Suppressor macrophage treated with lipopolysaccharide for 4 hours (primary cell): ENCODE measurements at regions not wholly inside any gene's neighbourhood (a gene's known extent, or its start where the extent isn't known, plus 50 kb on each side); places are given as distances from the start of the nearest gene placed in this dataset.

ENCODE experiments used
- DNase-seq: peaks from one replicate; pipeline ENCODE4 v3.0.0-alpha.2; 2020

DNA sequence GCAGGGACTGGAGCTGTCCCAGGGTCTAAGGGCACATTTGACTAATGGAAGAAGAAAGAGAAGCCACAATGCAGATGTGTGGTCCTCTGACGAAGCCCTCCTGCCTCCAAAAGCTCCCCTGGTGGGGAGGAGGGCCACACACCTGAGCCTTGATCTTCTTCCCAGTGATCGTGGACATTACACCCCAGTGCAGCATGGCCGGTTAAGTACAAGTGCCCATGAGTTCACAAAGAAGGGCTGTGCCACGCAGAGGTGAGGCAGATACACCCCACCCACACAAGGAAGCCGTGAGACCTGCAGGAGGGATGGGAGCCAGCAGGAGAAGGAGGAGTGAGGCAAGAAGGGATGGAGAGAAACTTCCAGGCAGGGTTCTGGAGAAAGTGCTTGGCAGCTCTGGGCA, 199.0 kb upstream of the MVB12B start:
- no peak for DNase-seq

DNA sequence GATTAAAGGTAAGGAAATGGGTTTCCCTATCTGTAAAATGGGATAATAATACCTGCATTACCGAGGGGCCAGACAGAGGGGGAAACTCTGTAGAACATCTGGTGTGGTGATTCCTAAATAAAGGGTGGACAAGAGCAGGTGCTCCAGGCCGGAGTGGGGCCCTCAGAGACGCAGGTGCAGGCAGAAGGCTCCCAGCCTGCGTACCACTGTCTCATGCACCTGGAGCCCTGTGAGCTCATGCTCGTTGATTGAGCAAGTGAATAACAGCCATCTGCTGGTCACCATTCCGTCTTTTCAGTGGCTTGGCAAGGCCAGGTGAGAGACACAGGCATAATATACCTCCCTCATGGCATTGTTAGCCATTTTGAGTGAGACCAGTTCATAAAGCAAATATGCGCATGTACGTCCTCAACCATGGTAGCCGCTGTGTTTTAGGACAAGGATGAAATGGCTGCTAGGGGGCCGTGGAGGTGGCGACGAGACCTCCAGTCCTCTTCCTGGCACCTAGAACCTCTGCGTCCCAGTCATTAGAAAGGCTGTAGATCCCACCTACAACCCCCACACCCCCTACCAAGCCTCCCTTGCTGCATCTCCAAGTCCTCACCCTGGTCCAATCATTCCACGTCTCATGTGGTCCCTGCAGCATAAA, 198.0 kb upstream of the MVB12B start:
- no peak for DNase-seq

DNA sequence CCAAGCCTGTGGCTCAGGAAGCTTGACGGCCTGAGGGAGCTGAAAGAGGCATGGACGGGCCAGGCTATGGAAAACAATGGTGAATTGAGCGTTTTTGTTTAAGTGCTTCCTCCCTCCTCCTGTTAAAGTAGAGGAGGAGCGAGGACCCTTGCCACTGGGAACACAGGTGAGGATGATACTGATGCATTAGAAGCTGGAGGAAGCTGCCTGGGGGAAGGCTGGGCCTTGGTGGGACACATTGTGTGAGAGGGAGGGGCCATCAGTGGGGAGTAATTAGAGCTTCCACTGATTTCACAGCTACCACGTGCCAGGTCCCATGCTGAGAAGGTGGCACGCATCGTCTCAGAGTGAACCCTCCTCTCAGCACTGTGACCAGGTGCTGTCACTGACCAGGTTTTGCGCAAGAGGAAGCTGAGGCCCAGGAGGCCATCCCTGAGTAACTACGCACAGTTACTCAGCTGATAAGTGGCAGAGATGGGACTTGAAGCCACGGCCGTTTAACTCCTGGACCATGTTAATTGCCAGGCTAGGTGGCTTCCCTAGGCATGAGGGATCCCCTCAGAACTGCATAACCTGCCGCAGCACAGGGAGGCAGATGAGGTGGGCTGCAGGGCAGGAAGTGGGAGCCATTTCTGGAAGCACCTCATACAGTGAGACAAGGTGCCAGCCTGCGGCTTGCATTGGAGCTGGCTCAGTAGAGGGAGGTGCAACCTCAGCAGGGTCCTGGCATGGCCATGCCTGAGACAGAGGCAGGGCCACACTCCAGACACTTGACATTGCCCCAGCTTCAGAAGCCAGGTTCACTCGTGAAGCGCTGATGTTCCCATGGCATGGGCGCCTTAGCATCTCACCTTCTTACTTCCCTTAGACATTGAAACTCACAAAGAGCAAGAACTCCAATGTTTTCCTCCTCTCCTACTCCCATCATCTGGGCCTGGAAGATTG, 195.3 kb upstream of the MVB12B start:
- no peak for DNase-seq

DNA sequence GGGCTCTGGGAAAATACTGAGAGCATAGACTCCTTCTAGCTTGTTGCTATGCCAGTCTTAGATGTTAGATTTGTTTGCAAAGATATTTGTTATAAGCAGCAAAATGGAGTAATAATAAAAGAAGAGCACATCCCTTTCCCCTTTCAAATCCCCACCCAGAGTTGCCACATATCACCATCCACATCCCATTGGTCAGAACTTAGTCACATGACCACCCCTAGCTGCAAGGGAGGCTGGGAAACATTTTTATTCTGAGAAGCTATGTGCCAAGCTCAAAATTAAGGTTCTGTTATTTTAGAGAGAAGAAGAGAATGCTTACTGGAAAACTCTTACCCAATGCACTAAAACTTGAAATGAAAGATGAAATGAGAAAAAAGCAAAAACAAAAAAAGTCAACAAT, 193.9 kb upstream of the MVB12B start:
- DNase-seq: no peak

DNA sequence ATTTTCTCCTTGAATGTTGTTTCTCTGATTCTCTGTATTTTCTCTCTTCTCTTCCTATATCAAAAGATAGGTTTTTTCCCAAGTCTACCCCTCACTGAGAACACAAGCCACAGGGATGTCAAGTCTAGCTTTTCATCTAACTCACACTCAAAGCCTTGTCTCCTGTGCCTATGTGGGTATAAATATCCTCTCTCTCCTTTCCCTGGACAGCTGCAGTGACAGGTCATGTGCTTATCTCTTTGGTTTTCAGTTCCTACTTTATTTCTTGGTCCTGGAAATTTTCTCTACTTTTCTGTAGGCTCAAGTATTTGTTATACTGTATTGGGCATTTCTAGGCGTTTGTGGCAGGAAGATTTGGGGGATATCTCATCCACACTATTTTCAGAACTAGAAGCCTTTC, 182.4 kb upstream of the MVB12B start:
- no peak for DNase-seq

DNA sequence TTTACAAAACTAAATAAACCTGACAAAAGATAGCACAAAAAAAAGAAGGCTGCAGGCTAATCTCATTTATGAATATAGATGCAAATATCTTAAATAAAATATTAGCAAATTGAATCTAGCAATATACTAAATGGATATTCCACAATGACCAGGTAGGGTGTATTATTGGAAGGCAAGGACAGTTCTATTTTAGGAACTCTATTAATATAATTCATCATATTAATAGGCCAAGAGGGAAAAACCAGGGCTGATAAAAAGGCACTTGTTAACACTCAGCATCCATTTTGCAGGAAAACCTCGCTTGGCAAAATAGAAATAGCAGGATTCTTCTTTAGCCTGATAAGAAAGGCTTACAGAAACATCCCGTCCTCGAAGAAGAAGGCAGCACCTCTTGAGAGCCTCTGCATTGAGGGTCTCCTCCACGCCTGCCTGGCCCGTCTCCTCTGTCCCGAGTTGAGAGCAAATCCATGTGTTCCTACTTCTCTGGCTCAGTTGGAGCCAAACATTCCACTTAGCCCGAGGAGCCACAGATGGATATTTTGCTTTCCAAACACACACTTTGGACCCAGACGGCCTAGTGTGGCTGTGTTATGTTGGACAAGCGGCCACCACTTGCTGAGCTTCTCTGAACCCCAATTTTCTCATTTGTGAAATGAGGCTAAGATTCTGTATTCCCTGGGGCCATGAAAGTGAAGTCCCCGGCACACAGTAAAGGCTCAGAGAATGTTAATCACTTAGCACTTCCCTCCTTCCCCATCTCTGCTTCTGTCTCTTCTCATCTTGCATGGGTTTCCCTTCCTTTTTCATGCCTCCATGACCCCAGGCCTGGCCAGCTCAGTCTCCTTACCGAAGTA, 181.8 kb upstream of the MVB12B start:
- DNase-seq: no peak

- no peak for DNase-seq
Observed at GRCh38 chr9:126145887-126146253, 180.8 kb upstream of the MVB12B start.

DNA sequence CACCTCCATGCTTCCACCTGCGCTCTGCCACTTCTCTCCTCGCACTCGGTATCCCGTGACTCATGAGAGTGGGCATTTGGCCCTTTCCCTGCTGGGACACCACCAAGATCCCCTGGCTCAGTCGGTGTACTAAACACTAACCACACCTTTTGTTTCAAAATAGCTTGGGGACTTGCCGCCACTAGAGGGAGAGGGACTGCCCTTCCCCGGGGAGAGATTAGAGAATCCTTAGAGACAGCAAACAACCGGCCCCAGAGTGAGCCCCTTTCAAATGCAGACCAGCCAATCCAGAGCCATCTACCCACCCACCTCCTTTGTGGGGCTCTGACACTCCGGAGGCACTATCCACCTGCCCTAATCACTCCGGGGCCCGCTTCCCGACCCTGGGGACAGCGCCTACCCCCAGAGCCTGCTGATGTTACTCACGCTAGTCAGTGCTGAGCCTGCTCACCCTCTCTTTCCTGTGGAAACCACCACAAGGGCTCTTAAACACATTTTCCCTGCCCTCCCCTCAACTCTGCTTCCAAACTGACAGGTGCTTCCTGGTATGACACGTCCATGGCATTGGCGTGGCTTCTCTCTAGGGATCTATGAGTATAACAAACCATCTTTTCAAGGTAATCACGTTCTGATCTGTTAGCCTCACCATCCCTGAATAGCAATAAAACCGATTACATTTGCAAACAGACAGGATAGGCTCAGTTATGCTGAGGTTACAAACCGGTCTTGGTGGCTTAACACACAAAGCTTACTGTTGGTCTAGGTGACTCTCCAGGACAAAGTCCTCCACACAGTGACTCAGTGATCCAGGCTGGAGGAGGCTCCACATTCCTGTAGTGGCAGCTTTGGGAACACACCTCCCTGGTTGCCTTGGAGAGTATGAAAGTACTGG, 180.1 kb upstream of the MVB12B start:
- DNase-seq: no peak

GRCh38 chr9:126147186-126147935, 179.3 kb upstream of the MVB12B start:
- DNase-seq: no peak

- no peak for DNase-seq
Observed at GRCh38 chr9:126147936-126148870, 178.4 kb upstream of the MVB12B start.

DNA sequence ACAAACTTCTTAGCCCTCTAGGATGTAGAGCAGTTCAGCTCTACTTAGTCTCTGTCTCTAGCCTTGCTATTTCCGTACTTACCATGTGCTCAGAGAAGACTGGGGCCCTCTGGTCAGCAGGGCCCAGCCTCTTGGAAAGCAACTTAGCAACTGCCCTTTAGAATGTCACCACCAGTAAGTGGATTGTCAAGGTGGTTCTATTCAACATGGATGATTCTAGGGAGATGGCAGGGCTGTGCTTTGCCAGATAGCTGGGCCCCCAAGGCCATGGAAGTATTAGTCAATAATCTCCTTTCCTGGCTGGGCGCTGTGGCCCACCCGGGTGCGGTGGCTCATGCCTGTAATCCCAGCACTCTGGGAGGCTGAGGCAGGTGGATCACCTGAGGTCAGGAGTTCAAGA, 177.6 kb upstream of the MVB12B start:
- no peak for DNase-seq

GRCh38 chr9:126149661-126150060, 177.0 kb upstream of the MVB12B start:
- no peak for DNase-seq

DNA sequence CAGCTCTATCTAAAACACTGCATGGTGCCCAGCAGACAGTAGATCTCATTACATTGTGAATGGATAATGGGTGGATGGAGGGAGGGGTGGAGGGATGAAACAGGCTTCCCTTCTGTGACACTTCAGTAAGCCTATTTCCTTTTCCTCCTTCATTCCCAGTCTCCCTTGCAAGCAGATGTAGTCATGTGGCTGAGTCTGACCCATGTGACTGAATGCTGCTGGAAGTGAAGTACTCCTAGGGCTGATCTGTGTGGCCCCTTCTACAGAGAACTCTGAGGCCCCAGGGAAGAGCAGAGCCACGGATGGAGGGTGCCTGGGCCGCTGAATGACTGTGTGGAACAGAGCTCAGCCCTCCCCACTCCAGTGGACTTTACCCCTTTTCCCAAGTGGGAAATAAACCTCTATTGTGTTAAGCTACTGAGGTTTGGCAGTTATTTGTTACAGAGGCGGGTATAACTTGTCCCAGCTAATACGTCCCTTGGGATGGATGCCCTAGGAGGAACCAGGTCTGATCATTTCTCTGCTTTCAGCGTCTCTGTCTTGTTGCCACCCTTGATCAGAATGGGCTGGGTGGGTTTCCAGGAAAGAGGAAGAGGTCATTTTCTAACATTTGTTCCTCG, 176.1 kb upstream of the MVB12B start:
- no peak for DNase-seq

- DNase-seq: no peak
Observed at GRCh38 chr9:126151031-126151685, 175.5 kb upstream of the MVB12B start.

GRCh38 chr9:126151686-126152134, 174.9 kb upstream of the MVB12B start:
- DNase-seq: no peak

DNA sequence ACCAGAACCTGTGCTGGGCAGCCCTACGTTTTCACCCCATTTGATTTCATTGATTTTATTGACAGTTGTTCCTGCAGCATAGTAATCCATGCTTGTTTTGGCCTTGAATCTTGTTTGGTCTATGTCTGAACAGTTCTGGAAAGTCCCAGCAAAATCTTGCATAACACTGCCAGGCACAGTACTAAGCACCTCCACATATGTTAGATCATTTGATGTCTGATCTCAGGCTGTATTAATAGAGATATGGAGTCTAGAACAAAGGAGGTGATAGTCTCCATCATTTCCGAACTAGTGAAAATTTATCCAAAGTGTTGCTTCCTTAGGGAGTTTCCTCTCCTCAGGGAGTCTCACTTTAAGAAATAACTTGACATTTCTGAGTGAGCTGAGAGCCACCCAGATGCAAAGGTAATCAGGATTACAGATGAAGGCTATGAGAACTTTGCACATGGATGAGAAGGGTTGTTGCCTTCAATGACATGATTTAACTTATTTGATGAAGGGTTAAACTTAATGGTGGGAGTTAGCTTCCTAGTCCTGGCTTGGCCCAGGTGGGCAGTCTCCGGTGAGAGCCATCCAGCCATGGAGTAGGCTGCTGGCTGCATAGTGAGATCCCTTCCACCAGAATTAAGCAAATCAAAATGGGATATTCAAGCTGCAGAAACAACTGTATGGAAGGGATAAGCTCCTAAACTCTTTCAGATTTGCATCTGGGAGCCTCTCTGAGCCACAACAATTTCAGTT, 173.8 kb upstream of the MVB12B start:
- DNase-seq: no peak

- no peak for DNase-seq
Observed at GRCh38 chr9:126153382-126153781, 173.2 kb upstream of the MVB12B start.

GRCh38 chr9:126154182-126154827, 172.3 kb upstream of the MVB12B start:
- no peak for DNase-seq
